ENCODE measurements at regions not wholly inside any gene's neighbourhood (a gene's known extent, or its start where the extent isn't known, plus 50 kb on each side); places are given as distances from the start of the nearest gene placed in this dataset.

GRCh38 chr13:29934531-29935308 is 84.3 kb upstream of the UBL3 start:
- no peak for TF ChIP-seq CTCF (IDR thresholded peaks at IDR 0.05; ENCODE audit: insufficient read depth, low read length, poor library complexity, severe bottlenecking)
- DNase-seq (ENCODE audit: extremely low read depth, insufficient read length), result no peak
- Histone ChIP-seq H3K27me3 (replicated peaks; ENCODE audit: control insufficient read depth, insufficient read depth, low read length) (no peaks in the 10 kb centered on the region), H3K36me3 (ENCODE audit: control insufficient read depth, insufficient read depth, low read length) (no peaks in the 10 kb centered on the region), H3K4me3 (replicated peaks; ENCODE audit: low read depth, low read length) (no peak overlapping the region)

DNA sequence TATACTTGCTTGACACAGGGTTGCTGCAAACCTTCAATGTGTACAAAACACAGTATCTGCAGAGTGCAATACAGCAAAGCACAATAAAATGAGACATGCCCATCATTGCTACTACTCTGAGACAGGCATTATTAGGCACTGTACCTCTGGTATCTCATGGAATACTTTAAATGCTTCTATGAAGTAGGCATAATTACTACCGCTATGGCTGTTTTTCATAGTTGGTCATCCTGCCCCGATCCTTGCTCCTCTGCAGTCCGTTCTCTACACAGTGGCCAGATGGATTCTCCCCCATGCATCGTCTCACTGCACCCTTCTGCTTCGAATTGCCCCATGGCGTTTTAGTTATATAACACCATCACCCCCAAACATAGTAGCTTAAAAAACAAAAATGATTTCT is 83.0 kb upstream of the UBL3 start:
- TF ChIP-seq CTCF (IDR thresholded peaks at IDR 0.05; ENCODE audit: insufficient read depth, low read length, poor library complexity, severe bottlenecking), result no peak
- Histone ChIP-seq H3K27me3 (replicated peaks; ENCODE audit: control insufficient read depth, insufficient read depth, low read length) (no peaks in the 10 kb centered on the region), H3K4me3 (replicated peaks; ENCODE audit: low read depth, low read length) (no peak overlapping the region), H3K36me3 (ENCODE audit: control insufficient read depth, insufficient read depth, low read length) (no peaks in the 10 kb centered on the region)
- DNase-seq (ENCODE audit: extremely low read depth, insufficient read length), result no peak

DNA sequence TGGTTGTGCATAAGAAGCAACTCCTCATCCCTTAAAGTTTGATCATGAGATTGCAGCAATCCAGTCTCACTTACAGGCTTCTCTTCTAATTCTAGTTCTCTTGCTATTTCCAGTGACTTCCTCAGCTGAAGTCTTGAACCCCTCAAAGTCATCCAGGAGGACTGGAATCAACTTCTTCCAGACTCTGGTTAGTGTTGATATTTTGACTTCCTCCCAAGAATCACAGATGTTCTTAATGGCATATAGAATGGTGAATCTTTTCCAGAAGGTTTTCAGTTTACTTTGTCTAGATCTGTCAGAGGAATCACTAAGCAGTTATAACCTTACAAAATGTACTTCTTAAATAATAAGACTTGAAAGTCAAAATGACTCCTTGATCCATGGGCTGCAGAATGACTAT is 81.3 kb upstream of the UBL3 start:
- DNase-seq (ENCODE audit: extremely low read depth, insufficient read length), result no peak
- no peaks in the 10 kb centered on the region for H3K27me3 ChIP-seq (replicated peaks; ENCODE audit: control insufficient read depth, insufficient read depth, low read length)
- no peak overlapping the region for H3K4me3 ChIP-seq (replicated peaks; ENCODE audit: low read depth, low read length)
- no peaks in the 10 kb centered on the region for H3K36me3 ChIP-seq (ENCODE audit: control insufficient read depth, insufficient read depth, low read length)
- TF ChIP-seq CTCF (IDR thresholded peaks at IDR 0.05; ENCODE audit: insufficient read depth, low read length, poor library complexity, severe bottlenecking), result no peak

DNA sequence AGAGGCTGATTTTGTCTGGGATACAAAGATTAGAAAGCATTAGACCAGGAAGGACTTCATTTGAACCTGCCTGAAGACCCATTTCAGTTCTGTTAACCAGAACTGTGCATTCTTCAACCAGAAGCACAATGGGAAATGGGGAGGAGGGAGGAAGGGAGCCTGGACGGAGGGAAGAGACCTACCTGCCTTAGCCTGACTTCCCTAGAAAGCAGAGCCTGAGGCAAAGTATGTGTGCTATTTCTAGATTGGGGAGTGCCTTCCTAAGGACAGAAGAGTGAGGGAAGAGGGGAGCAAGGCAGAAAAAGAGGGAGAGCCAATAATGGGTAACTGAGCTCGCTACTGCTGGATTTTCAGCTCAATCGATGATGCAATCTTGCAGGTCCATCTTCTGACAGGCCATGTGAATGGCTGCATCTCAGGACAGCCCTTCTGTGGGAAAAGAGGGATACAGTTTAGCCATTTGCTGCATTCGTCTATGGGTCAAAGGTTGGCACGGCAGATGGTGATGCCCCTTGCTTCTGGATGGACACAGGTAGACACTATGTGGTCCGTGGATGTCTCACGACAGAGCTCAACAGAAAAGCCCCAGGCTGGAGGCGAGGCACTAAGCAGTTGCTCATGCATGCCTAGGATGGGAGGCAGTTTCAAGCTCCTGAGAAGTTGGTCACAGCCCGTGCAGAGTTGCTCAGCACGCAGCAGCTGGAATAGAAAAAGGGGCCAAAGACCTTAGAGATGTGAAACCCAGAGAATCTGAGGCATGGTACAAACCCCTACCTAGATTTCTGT is 78.8 kb upstream of the UBL3 start:
- no peaks in the 10 kb centered on the region for H3K36me3 ChIP-seq (ENCODE audit: control insufficient read depth, insufficient read depth, low read length)
- TF ChIP-seq CTCF (IDR thresholded peaks at IDR 0.05; ENCODE audit: insufficient read depth, low read length, poor library complexity, severe bottlenecking), result no peak

DNA sequence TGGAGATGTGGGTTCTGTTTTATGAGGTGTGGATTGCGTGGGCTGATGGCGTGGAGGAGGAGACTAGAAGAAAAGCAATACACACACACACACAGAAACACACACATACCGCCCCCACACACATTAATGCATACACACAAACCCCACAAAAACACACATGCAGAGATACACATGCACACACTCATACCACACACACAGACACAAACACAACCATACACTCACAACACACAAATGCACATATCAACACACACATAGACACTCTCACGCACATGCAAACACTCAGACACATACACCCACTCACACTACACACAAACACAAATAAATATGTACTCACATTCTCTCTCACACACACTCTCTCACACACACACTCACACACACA is 75.7 kb upstream of the UBL3 start:
- no peak for DNase-seq (ENCODE audit: extremely low read depth, insufficient read length)
- no peak overlapping the region for H3K4me3 ChIP-seq (replicated peaks; ENCODE audit: low read depth, low read length)
- H3K27me3 ChIP-seq (replicated peaks; ENCODE audit: control insufficient read depth, insufficient read depth, low read length), result no peaks in the 10 kb centered on the region
- no peaks in the 10 kb centered on the region for H3K36me3 ChIP-seq (ENCODE audit: control insufficient read depth, insufficient read depth, low read length)
- no peak for TF ChIP-seq CTCF (IDR thresholded peaks at IDR 0.05; ENCODE audit: insufficient read depth, low read length, poor library complexity, severe bottlenecking)

More for the DNA sequence above, 78.8 kb upstream of the UBL3 start:
- H3K27me3 ChIP-seq (replicated peaks; ENCODE audit: control insufficient read depth, insufficient read depth, low read length), result no peaks in the 10 kb centered on the region
- no peak for DNase-seq (ENCODE audit: extremely low read depth, insufficient read length)
- no peak overlapping the region for H3K4me3 ChIP-seq (replicated peaks; ENCODE audit: low read depth, low read length)
